ENCODE measurements at regions not wholly inside any gene's neighbourhood (a gene's known extent, or its start where the extent isn't known, plus 50 kb on each side); places are given as distances from the start of the nearest gene placed in this dataset.

- no peaks in the 10 kb centered on the region for H3K27me3 ChIP-seq (ENCODE audit: control insufficient read depth in 1 of 2, insufficient read depth in 2 of 2, low read length in 2 of 2)
- H3K4me3 ChIP-seq (ENCODE audit: low read length in 2 of 2), result no peak overlapping the region
- H3K9me3 ChIP-seq (ENCODE audit: control insufficient read depth in 2 of 2, low read length in 2 of 2), result no peaks in the 10 kb centered on the region
- no peak overlapping the region for H3K9ac ChIP-seq (ENCODE audit: low read length in 2 of 2)
- no peak overlapping the region for H3K27ac ChIP-seq (ENCODE audit: low read length)
- no peaks in the 10 kb centered on the region for H3K4me1 ChIP-seq (ENCODE audit: control insufficient read depth, insufficient read depth, low read length)
- no peaks in the 10 kb centered on the region for H3K36me3 ChIP-seq (ENCODE audit: control insufficient read depth in 2 of 2, insufficient read depth in 2 of 2, low read length in 2 of 2)
These were observed 735.1 kb upstream of the MARCKS start for GRCh38 chr6:113122060-113122459.

DNA sequence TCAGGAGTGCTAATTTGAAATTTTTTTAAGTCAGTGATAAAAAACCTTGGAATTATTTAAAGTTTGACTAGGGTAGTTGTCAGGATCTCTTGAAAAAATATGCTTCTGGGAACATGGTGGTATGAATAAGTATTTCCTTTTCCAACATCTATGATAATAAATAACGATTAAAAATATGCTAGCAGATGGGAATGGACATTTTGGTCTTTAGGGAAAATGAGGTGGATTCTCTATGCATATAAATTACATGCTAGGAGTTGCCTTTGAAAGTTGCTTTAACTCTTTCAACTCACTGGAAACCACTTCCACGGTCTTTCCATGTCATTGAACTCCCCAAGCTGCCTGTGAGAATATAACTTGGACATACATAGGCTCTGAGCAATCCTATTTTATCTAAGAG, 731.5 kb upstream of the MARCKS start:
- Histone ChIP-seq H3K27me3 (ENCODE audit: control insufficient read depth in 1 of 2, insufficient read depth in 2 of 2, low read length in 2 of 2) (no peaks in the 10 kb centered on the region), H3K4me1 (ENCODE audit: control insufficient read depth, insufficient read depth, low read length) (no peaks in the 10 kb centered on the region), H3K9me3 (ENCODE audit: control insufficient read depth in 2 of 2, low read length in 2 of 2) (no peaks in the 10 kb centered on the region), H3K36me3 (ENCODE audit: control insufficient read depth in 2 of 2, insufficient read depth in 2 of 2, low read length in 2 of 2) (no peaks in the 10 kb centered on the region), H3K4me3 (ENCODE audit: low read length in 2 of 2) (no peak overlapping the region), H3K27ac (ENCODE audit: low read length) (no peak overlapping the region), H3K9ac (ENCODE audit: low read length in 2 of 2) (no peak overlapping the region)

GRCh38 chr6:113127786-113128419, 729.2 kb upstream of the MARCKS start:
- no peak overlapping the region for H3K9ac ChIP-seq (ENCODE audit: low read length in 2 of 2)
- no peak overlapping the region for H3K4me3 ChIP-seq (ENCODE audit: low read length in 2 of 2)
- H3K27ac ChIP-seq (ENCODE audit: low read length), result no peak overlapping the region
- no peaks in the 10 kb centered on the region for H3K4me1 ChIP-seq (ENCODE audit: control insufficient read depth, insufficient read depth, low read length)
- no peaks in the 10 kb centered on the region for H3K36me3 ChIP-seq (ENCODE audit: control insufficient read depth in 2 of 2, insufficient read depth in 2 of 2, low read length in 2 of 2)
- H3K9me3 ChIP-seq (ENCODE audit: control insufficient read depth in 2 of 2, low read length in 2 of 2), result no peaks in the 10 kb centered on the region
- no peaks in the 10 kb centered on the region for H3K27me3 ChIP-seq (ENCODE audit: control insufficient read depth in 1 of 2, insufficient read depth in 2 of 2, low read length in 2 of 2)

GRCh38 chr6:113128661-113129060, 728.5 kb upstream of the MARCKS start:
- Histone ChIP-seq H3K27ac (ENCODE audit: low read length) (no peak overlapping the region), H3K4me3 (ENCODE audit: low read length in 2 of 2) (no peak overlapping the region), H3K36me3 (ENCODE audit: control insufficient read depth in 2 of 2, insufficient read depth in 2 of 2, low read length in 2 of 2) (no peaks in the 10 kb centered on the region), H3K9me3 (ENCODE audit: control insufficient read depth in 2 of 2, low read length in 2 of 2) (no peaks in the 10 kb centered on the region), H3K27me3 (ENCODE audit: control insufficient read depth in 1 of 2, insufficient read depth in 2 of 2, low read length in 2 of 2) (no peaks in the 10 kb centered on the region), H3K4me1 (ENCODE audit: control insufficient read depth, insufficient read depth, low read length) (no peaks in the 10 kb centered on the region), H3K9ac (ENCODE audit: low read length in 2 of 2) (no peak overlapping the region)

DNA sequence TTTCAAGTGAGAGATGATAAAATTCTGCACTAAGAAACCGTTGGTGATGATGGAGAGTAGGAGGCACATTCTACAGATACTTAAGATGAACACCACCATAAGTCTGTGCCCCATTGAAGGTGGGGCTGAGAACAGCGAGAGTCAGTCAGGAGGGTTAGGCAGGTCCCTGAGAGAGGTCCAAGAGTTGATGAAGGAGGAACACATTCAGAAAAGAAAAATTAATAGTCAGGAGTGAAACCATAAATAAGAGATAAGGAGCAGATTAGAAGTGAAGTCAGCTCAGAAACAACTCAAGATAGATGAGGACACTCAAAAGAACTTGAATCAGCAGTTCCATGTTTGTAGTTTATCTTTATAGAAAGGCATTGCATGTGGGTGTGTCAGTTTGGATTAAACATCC, 727.2 kb upstream of the MARCKS start:
- H3K4me3 ChIP-seq (ENCODE audit: low read length in 2 of 2), result no peak overlapping the region
- H3K36me3 ChIP-seq (ENCODE audit: control insufficient read depth in 2 of 2, insufficient read depth in 2 of 2, low read length in 2 of 2), result no peaks in the 10 kb centered on the region
- H3K27ac ChIP-seq (ENCODE audit: low read length), result no peak overlapping the region
- no peak overlapping the region for H3K9ac ChIP-seq (ENCODE audit: low read length in 2 of 2)
- H3K9me3 ChIP-seq (ENCODE audit: control insufficient read depth in 2 of 2, low read length in 2 of 2), result no peaks in the 10 kb centered on the region
- H3K27me3 ChIP-seq (ENCODE audit: control insufficient read depth in 1 of 2, insufficient read depth in 2 of 2, low read length in 2 of 2), result no peaks in the 10 kb centered on the region
- H3K4me1 ChIP-seq (ENCODE audit: control insufficient read depth, insufficient read depth, low read length), result no peaks in the 10 kb centered on the region

DNA sequence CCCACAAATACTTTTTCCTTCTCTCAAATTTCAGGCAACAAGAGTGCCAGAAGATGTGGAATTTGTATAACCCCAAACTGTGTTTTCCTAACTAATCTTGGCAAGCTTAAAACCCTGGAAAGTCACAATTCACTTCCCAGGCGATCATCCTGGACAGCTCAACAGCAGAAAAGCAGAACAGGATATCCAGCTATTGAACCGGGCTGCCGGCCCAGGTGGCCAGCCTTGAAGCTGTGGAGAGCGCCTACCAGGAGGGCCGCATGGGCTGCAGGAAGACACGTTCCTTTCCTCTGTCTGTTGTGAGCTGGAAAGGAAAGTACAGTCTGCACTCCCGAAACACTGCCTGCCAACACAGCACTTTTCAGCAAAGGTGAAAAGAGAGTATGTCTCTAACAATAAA, 719.7 kb upstream of the MARCKS start:
- Histone ChIP-seq H3K9me3 (ENCODE audit: control insufficient read depth in 2 of 2, low read length in 2 of 2) (no peaks in the 10 kb centered on the region), H3K36me3 (ENCODE audit: control insufficient read depth in 2 of 2, insufficient read depth in 2 of 2, low read length in 2 of 2) (no peaks in the 10 kb centered on the region), H3K27me3 (ENCODE audit: control insufficient read depth in 1 of 2, insufficient read depth in 2 of 2, low read length in 2 of 2) (no peaks in the 10 kb centered on the region), H3K4me3 (ENCODE audit: low read length in 2 of 2) (no peak overlapping the region), H3K9ac (ENCODE audit: low read length in 2 of 2) (no peak overlapping the region), H3K4me1 (ENCODE audit: control insufficient read depth, insufficient read depth, low read length) (no peaks in the 10 kb centered on the region), H3K27ac (ENCODE audit: low read length) (no peak overlapping the region)

- Histone ChIP-seq H3K9ac (ENCODE audit: low read length in 2 of 2) (no peak overlapping the region), H3K27me3 (ENCODE audit: control insufficient read depth in 1 of 2, insufficient read depth in 2 of 2, low read length in 2 of 2) (no peaks in the 10 kb centered on the region), H3K36me3 (ENCODE audit: control insufficient read depth in 2 of 2, insufficient read depth in 2 of 2, low read length in 2 of 2) (no peaks in the 10 kb centered on the region), H3K4me3 (ENCODE audit: low read length in 2 of 2) (no peak overlapping the region), H3K27ac (ENCODE audit: low read length) (no peak overlapping the region), H3K4me1 (ENCODE audit: control insufficient read depth, insufficient read depth, low read length) (no peaks in the 10 kb centered on the region), H3K9me3 (ENCODE audit: control insufficient read depth in 2 of 2, low read length in 2 of 2) (no peaks in the 10 kb centered on the region)
These were observed 716.4 kb upstream of the MARCKS start for GRCh38 chr6:113140721-113141120.

DNA sequence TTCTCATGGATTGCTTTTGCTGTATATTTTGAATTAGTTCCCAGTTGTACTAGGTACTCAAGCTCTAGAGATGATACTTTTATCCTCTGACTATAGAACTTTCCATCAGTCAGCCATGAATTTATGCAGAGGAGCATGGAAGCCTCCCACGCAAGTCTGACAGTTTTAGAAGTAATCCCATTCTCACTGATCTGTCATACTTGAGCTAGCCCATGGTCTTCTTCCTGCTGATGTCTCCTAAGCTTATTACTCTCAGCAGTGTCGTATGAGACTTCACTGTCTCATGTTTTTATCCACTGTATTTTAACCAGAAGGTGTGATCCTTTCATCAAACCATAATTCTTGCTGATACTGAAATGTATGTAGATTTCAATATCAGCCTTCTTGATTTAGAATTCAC, 715.2 kb upstream of the MARCKS start:
- Histone ChIP-seq H3K9ac (ENCODE audit: low read length in 2 of 2) (no peak overlapping the region), H3K4me3 (ENCODE audit: low read length in 2 of 2) (no peak overlapping the region), H3K27ac (ENCODE audit: low read length) (no peak overlapping the region), H3K27me3 (ENCODE audit: control insufficient read depth in 1 of 2, insufficient read depth in 2 of 2, low read length in 2 of 2) (no peaks in the 10 kb centered on the region), H3K36me3 (ENCODE audit: control insufficient read depth in 2 of 2, insufficient read depth in 2 of 2, low read length in 2 of 2) (no peaks in the 10 kb centered on the region), H3K4me1 (ENCODE audit: control insufficient read depth, insufficient read depth, low read length) (no peaks in the 10 kb centered on the region), H3K9me3 (ENCODE audit: control insufficient read depth in 2 of 2, low read length in 2 of 2) (no peaks in the 10 kb centered on the region)

- Histone ChIP-seq H3K9ac (ENCODE audit: low read length in 2 of 2) (no peak overlapping the region), H3K27me3 (ENCODE audit: control insufficient read depth in 1 of 2, insufficient read depth in 2 of 2, low read length in 2 of 2) (no peaks in the 10 kb centered on the region)
These were observed 714.4 kb upstream of the MARCKS start for GRCh38 chr6:113142671-113143174.

DNA sequence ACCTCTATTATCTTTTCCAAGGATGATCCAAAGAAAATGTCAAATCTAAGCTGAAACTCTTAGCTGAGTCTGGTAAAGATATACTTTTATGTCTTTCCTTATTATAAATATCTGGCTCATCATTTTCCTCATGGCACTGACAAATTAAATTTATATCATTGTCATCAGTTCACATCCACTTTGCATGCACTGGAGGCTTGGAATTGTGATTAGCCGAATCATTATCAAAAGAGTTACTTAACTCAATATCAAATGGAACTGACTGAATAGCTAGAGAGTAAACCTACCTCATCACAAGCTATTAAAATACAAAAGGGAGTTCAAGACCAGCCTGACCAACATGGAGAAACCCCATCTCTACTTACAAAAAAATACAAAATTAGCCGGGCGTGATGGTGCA, 713.9 kb upstream of the MARCKS start:
- Histone ChIP-seq H3K9me3 (ENCODE audit: control insufficient read depth in 2 of 2, low read length in 2 of 2) (no peaks in the 10 kb centered on the region), H3K36me3 (ENCODE audit: control insufficient read depth in 2 of 2, insufficient read depth in 2 of 2, low read length in 2 of 2) (no peaks in the 10 kb centered on the region), H3K27me3 (ENCODE audit: control insufficient read depth in 1 of 2, insufficient read depth in 2 of 2, low read length in 2 of 2) (no peaks in the 10 kb centered on the region), H3K4me3 (ENCODE audit: low read length in 2 of 2) (no peak overlapping the region), H3K27ac (ENCODE audit: low read length) (no peak overlapping the region), H3K9ac (ENCODE audit: low read length in 2 of 2) (no peak overlapping the region), H3K4me1 (ENCODE audit: control insufficient read depth, insufficient read depth, low read length) (no peaks in the 10 kb centered on the region)

More at GRCh38 chr6:113142671-113143174, 714.4 kb upstream of the MARCKS start:
- no peak overlapping the region for H3K4me3 ChIP-seq (ENCODE audit: low read length in 2 of 2)
- H3K4me1 ChIP-seq (ENCODE audit: control insufficient read depth, insufficient read depth, low read length), result no peaks in the 10 kb centered on the region
- no peak overlapping the region for H3K27ac ChIP-seq (ENCODE audit: low read length)
- H3K36me3 ChIP-seq (ENCODE audit: control insufficient read depth in 2 of 2, insufficient read depth in 2 of 2, low read length in 2 of 2), result no peaks in the 10 kb centered on the region
- H3K9me3 ChIP-seq (ENCODE audit: control insufficient read depth in 2 of 2, low read length in 2 of 2), result no peaks in the 10 kb centered on the region

GRCh38 chr6:113144117-113144516, 713.0 kb upstream of the MARCKS start:
- no peaks in the 10 kb centered on the region for H3K9me3 ChIP-seq (ENCODE audit: control insufficient read depth in 2 of 2, low read length in 2 of 2)
- H3K36me3 ChIP-seq (ENCODE audit: control insufficient read depth in 2 of 2, insufficient read depth in 2 of 2, low read length in 2 of 2), result no peaks in the 10 kb centered on the region
- no peak overlapping the region for H3K27ac ChIP-seq (ENCODE audit: low read length)
- H3K9ac ChIP-seq (ENCODE audit: low read length in 2 of 2), result no peak overlapping the region
- no peaks in the 10 kb centered on the region for H3K27me3 ChIP-seq (ENCODE audit: control insufficient read depth in 1 of 2, insufficient read depth in 2 of 2, low read length in 2 of 2)
- H3K4me1 ChIP-seq (ENCODE audit: control insufficient read depth, insufficient read depth, low read length), result no peaks in the 10 kb centered on the region
- H3K4me3 ChIP-seq (ENCODE audit: low read length in 2 of 2), result no peak overlapping the region
